ENCODE measurements at regions not wholly inside any gene's neighbourhood (a gene's known extent, or its start where the extent isn't known, plus 50 kb on each side); places are given as distances from the start of the nearest gene placed in this dataset.

DNA sequence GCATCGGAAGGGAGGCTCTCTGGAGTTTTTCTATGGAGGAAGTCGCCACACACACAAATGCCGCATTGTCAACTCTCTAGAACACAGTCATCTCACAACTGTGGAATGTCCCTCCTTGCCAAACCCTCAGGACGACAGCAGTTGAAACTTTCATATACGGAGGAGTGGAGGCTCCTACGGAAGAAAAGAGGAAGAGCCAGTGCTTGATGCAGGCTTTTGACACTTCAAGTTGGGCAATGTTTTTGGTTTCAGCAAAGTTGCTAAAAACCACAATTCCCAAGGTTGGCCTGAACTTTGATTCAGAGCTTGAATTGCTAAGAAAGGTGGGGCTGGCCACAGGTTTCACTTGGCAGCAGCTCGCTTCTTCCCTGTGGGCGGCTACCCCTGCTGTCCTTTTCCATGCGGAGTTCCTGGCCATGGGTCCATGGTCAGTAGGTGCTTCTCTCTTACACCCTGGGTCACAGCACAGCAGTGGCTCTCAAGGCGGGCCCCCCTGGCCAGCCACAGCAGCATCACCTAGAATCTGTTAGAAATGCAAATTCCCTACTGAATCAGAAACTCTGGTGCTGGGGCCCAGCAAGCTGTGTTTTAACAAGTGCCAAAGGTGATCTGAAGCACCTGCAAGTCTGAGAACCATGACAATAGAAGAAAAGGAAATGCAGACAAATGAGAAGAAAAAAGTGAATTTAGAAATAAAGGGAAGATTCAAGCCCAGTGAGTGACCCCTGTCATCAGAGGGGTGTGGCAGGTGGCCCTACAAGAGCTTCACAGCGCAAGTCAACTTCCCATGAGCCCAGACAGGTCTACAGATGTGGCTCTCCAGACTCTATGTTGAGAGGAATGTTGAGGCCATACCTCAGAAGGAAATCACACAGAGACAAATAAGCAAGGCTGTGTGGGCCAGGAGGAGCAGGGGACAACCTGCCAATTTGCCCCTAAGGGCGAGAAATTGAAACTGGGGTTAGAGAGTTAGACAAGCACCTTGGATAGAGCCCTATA, 856.4 kb downstream of the RNF144A start:
- H3K4me3 ChIP-seq (ENCODE audit: extremely low read depth, insufficient read depth, low read length, poor library complexity, severe bottlenecking) = no peak overlapping the region
- WGBS, 2 experiments (ENCODE audit: insufficient coverage in 2 of 2) = 90% methylated on average over 8 of the region's 12 CpGs
- no peak overlapping the region for H3K27ac ChIP-seq (ENCODE audit: low read depth, low read length, severe bottlenecking)

GRCh38 chr2:7774481-7774880, 857.3 kb downstream of the RNF144A start:
- no peaks in the 10 kb centered on the region for H3K4me1 ChIP-seq (ENCODE audit: control insufficient read depth, insufficient read depth, low read length, poor library complexity, severe bottlenecking)
- WGBS, 2 experiments (ENCODE audit: insufficient coverage in 2 of 2) = 64 to 87% methylated on average over 1 to 2 of the region's 3 CpGs
- H3K4me3 ChIP-seq (ENCODE audit: extremely low read depth, insufficient read depth, low read length, poor library complexity, severe bottlenecking) = no peak overlapping the region
- H3K9me3 ChIP-seq (ENCODE audit: control insufficient read depth, low read length) = no peaks in the 10 kb centered on the region
- H3K27ac ChIP-seq (ENCODE audit: low read depth, low read length, severe bottlenecking) = no peak overlapping the region
- no peaks in the 10 kb centered on the region for H3K36me3 ChIP-seq (ENCODE audit: control insufficient read depth, insufficient read depth, low read length)

More for the DNA sequence above, 856.4 kb downstream of the RNF144A start:
- H3K4me1 ChIP-seq (ENCODE audit: control insufficient read depth, insufficient read depth, low read length, poor library complexity, severe bottlenecking) = no peaks in the 10 kb centered on the region
- no peaks in the 10 kb centered on the region for H3K9me3 ChIP-seq (ENCODE audit: control insufficient read depth, low read length)
- no peaks in the 10 kb centered on the region for H3K36me3 ChIP-seq (ENCODE audit: control insufficient read depth, insufficient read depth, low read length)

GRCh38 chr2:7777668-7778067, 860.5 kb downstream of the RNF144A start:
- no peak overlapping the region for H3K27ac ChIP-seq (ENCODE audit: low read depth, low read length, severe bottlenecking)
- no peaks in the 10 kb centered on the region for H3K4me1 ChIP-seq (ENCODE audit: control insufficient read depth, insufficient read depth, low read length, poor library complexity, severe bottlenecking)
- H3K36me3 ChIP-seq (ENCODE audit: control insufficient read depth, insufficient read depth, low read length) = no peaks in the 10 kb centered on the region
- H3K4me3 ChIP-seq (ENCODE audit: extremely low read depth, insufficient read depth, low read length, poor library complexity, severe bottlenecking) = no peak overlapping the region
- H3K9me3 ChIP-seq (ENCODE audit: control insufficient read depth, low read length) = no peaks in the 10 kb centered on the region
- 75 to 96% methylated on average over 2 of the region's 3 CpGs for WGBS, 2 experiments (ENCODE audit: insufficient coverage in 2 of 2)

DNA sequence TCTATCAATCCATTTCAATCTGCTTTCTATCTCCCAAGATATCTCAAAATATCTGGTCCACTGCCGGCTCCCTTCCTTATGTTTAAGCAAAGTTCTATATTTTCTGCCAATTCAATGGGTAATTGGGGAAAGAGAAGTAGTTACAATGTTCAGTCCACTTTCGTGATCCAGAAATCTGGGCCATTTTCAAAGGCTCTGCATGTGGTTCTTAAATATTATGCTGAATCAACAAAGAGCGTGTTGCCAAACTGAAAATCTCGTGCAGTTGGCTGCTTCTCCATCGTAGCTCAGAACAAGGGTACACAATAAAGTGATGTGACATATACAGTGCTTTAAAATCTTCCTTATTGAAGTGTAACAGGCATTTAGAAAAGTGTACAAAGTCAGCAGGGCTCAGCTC, 863.1 kb downstream of the RNF144A start:
- H3K4me1 ChIP-seq (ENCODE audit: control insufficient read depth, insufficient read depth, low read length, poor library complexity, severe bottlenecking) = no peaks in the 10 kb centered on the region
- H3K9me3 ChIP-seq (ENCODE audit: control insufficient read depth, low read length) = no peaks in the 10 kb centered on the region
- no peak overlapping the region for H3K4me3 ChIP-seq (ENCODE audit: extremely low read depth, insufficient read depth, low read length, poor library complexity, severe bottlenecking)
- WGBS, 2 experiments (ENCODE audit: insufficient coverage in 2 of 2) = 81 to 92% methylated on average over 2 to 4 of the region's 5 CpGs
- H3K36me3 ChIP-seq (ENCODE audit: control insufficient read depth, insufficient read depth, low read length) = no peaks in the 10 kb centered on the region
- H3K27ac ChIP-seq (ENCODE audit: low read depth, low read length, severe bottlenecking) = no peak overlapping the region

GRCh38 chr2:7785700-7786099, 868.5 kb downstream of the RNF144A start:
- Histone ChIP-seq H3K4me1 (ENCODE audit: control insufficient read depth, insufficient read depth, low read length, poor library complexity, severe bottlenecking) (no peaks in the 10 kb centered on the region), H3K27ac (ENCODE audit: low read depth, low read length, severe bottlenecking) (no peak overlapping the region), H3K36me3 (ENCODE audit: control insufficient read depth, insufficient read depth, low read length) (no peaks in the 10 kb centered on the region), H3K4me3 (ENCODE audit: extremely low read depth, insufficient read depth, low read length, poor library complexity, severe bottlenecking) (no peak overlapping the region), H3K9me3 (ENCODE audit: control insufficient read depth, low read length) (no peaks in the 10 kb centered on the region)
- WGBS, 2 experiments (ENCODE audit: insufficient coverage in 2 of 2) = 100% methylated on average over 3 of the region's 4 CpGs

GRCh38 chr2:7788736-7789135, 871.5 kb downstream of the RNF144A start:
- no peak overlapping the region for H3K4me3 ChIP-seq (ENCODE audit: extremely low read depth, insufficient read depth, low read length, poor library complexity, severe bottlenecking)
- 91% methylated on average over 4 to 5 of the region's 8 CpGs for WGBS, 2 experiments (ENCODE audit: insufficient coverage in 2 of 2)
- no peak overlapping the region for H3K27ac ChIP-seq (ENCODE audit: low read depth, low read length, severe bottlenecking)
- no peaks in the 10 kb centered on the region for H3K36me3 ChIP-seq (ENCODE audit: control insufficient read depth, insufficient read depth, low read length)
- H3K9me3 ChIP-seq (ENCODE audit: control insufficient read depth, low read length) = no peaks in the 10 kb centered on the region
- H3K4me1 ChIP-seq (ENCODE audit: control insufficient read depth, insufficient read depth, low read length, poor library complexity, severe bottlenecking) = no peaks in the 10 kb centered on the region

GRCh38 chr2:7792031-7792651, 874.9 kb downstream of the RNF144A start:
- Histone ChIP-seq H3K4me3 (ENCODE audit: extremely low read depth, insufficient read depth, low read length, poor library complexity, severe bottlenecking) (no peak overlapping the region), H3K27ac (ENCODE audit: low read depth, low read length, severe bottlenecking) (no peak overlapping the region), H3K9me3 (ENCODE audit: control insufficient read depth, low read length) (peaks cover 3% of the 10 kb centered on the region), H3K36me3 (ENCODE audit: control insufficient read depth, insufficient read depth, low read length) (no peaks in the 10 kb centered on the region), H3K4me1 (ENCODE audit: control insufficient read depth, insufficient read depth, low read length, poor library complexity, severe bottlenecking) (no peaks in the 10 kb centered on the region)
- 88 to 100% methylated on average over 5 to 7 of the region's 7 CpGs for WGBS, 2 experiments (ENCODE audit: insufficient coverage in 2 of 2)

DNA sequence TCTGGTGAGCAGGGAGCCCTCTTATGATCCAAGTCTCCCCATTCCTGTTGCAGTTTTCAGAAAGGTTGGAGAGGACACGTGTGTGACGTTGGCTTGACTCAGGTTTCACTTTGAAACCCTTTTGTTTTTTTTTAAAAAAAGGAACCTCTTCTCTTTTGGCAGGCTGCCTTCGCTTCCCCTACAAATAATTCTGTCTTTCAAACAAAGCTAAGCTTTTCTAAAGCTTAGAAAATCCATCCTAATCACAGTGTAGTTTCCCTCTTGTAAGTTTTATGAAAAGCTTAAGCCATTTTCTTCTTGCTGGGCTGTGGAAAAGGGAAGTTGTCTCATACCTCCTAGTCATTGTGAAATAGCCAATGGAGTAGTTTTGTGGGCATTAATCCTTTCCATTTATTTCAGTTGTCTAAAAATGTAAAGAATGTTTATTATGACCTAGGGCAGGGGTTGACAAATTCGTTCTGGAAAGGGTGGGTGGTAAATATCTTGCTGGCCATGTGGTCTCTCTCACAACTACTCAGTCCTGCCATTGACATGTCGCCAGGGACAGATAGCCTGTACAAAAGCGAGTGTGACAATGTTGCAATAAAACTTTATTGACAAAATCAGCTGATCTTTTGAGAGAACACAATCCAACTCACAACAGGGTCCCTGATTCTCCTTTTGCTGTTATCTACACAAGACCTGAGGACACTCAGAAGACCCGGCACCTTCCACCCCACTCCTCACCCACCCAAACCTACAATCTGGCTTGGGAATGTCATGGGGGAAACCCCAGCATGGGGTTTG, 878.8 kb downstream of the RNF144A start:
- peaks cover 3% of the 10 kb centered on the region for H3K9me3 ChIP-seq (ENCODE audit: control insufficient read depth, low read length)
- no peak overlapping the region for H3K4me3 ChIP-seq (ENCODE audit: extremely low read depth, insufficient read depth, low read length, poor library complexity, severe bottlenecking)
- H3K36me3 ChIP-seq (ENCODE audit: control insufficient read depth, insufficient read depth, low read length) = no peaks in the 10 kb centered on the region
- no peaks in the 10 kb centered on the region for H3K4me1 ChIP-seq (ENCODE audit: control insufficient read depth, insufficient read depth, low read length, poor library complexity, severe bottlenecking)
- 82 to 83% methylated on average over 1 to 6 of the region's 7 CpGs for WGBS, 2 experiments (ENCODE audit: insufficient coverage in 2 of 2)
- H3K27ac ChIP-seq (ENCODE audit: low read depth, low read length, severe bottlenecking) = no peak overlapping the region

DNA sequence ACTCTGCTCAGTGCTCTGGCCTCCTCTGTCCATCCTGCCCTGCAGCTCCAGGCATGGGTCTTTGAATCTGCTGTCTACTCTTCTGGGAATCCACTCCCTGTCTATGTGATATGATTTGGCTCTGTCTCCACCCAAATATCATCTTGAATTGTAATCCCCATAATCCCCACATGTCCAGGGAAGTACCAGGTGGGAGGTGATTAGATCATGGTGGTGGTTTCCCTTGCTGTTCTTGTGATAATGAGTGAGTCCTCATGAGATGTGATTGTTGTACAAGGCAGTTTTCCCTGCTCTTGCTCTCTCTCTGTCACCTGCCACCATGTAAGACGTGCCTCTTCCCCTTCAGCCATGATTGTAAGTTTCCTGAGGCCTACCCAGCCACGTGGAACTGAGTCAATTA, 881.8 kb upstream of the ID2 start:
- Histone ChIP-seq H3K9me3 (ENCODE audit: control insufficient read depth, low read length) (peaks cover 18% of the 10 kb centered on the region), H3K27ac (ENCODE audit: low read depth, low read length, severe bottlenecking) (no peak overlapping the region), H3K36me3 (ENCODE audit: control insufficient read depth, insufficient read depth, low read length) (no peaks in the 10 kb centered on the region), H3K4me3 (ENCODE audit: extremely low read depth, insufficient read depth, low read length, poor library complexity, severe bottlenecking) (no peak overlapping the region), H3K4me1 (ENCODE audit: control insufficient read depth, insufficient read depth, low read length, poor library complexity, severe bottlenecking) (no peaks in the 10 kb centered on the region)
- no CpG with 5 or more reads among the region's 2 CpGs for WGBS, 2 experiments (ENCODE audit: insufficient coverage in 2 of 2)

GRCh38 chr2:7801212-7801611, 880.6 kb upstream of the ID2 start:
- H3K27ac ChIP-seq (ENCODE audit: low read depth, low read length, severe bottlenecking) = no peak overlapping the region
- peaks cover 16% of the 10 kb centered on the region for H3K9me3 ChIP-seq (ENCODE audit: control insufficient read depth, low read length)
- H3K4me1 ChIP-seq (ENCODE audit: control insufficient read depth, insufficient read depth, low read length, poor library complexity, severe bottlenecking) = no peaks in the 10 kb centered on the region
- H3K36me3 ChIP-seq (ENCODE audit: control insufficient read depth, insufficient read depth, low read length) = no peaks in the 10 kb centered on the region
- no peak overlapping the region for H3K4me3 ChIP-seq (ENCODE audit: extremely low read depth, insufficient read depth, low read length, poor library complexity, severe bottlenecking)

Data from mesodermal cell (in vitro differentiated cells).